ENCODE measurements at regions not wholly inside any gene's neighbourhood (a gene's known extent, or its start where the extent isn't known, plus 50 kb on each side); places are given as distances from the start of the nearest gene placed in this dataset.

GRCh38 chr14:38737686-38738407 is 365.2 kb downstream of the SEC23A start:
- Histone ChIP-seq H2AFZ (ENCODE audit: low read length) (no peak overlapping the region), H3K4ac (replicated peaks; ENCODE audit: insufficient read length, low read depth, low read length) (no peak overlapping the region), H3K4me3 (ENCODE audit: extremely low read depth in 1 of 4, insufficient read depth in 2 of 4, low read depth in 3 of 4, low read length in 4 of 4) (no peak overlapping the region), H3K56ac (replicated peaks; ENCODE audit: insufficient read length, low read depth, low read length) (no peak overlapping the region), H2BK5ac (ENCODE audit: low read depth, low read length) (no peak overlapping the region), H3K23ac (ENCODE audit: insufficient read length) (no peak overlapping the region), H3K4me2 (ENCODE audit: insufficient read depth in 1 of 2, low read depth in 2 of 2, low read length in 2 of 2) (no peak overlapping the region), H2AK5ac (ENCODE audit: low read depth, low read length) (no peak overlapping the region), H4K5ac (ENCODE audit: insufficient read length, low read depth, low read length) (no peak overlapping the region), H4K20me1 (replicated peaks in 1 of 2; ENCODE audit: control insufficient read depth in 1 of 2, insufficient read depth in 2 of 2, low read length in 2 of 2) (no peaks in the 10 kb centered on the region), H3K18ac (ENCODE audit: extremely low read depth, low read length) (no peak overlapping the region), H3K9ac (replicated peaks in 1 of 4; ENCODE audit: extremely low read depth in 1 of 4, low read depth in 3 of 4, low read length in 3 of 4) (no peak overlapping the region), H3K36me3 (ENCODE audit: control insufficient read depth in 2 of 4, insufficient read depth in 4 of 4, low read length in 3 of 4) (no peaks in the 10 kb centered on the region), H3K27me3 (replicated peaks in 1 of 4; ENCODE audit: control insufficient read depth in 3 of 4, extremely low read depth in 1 of 4, insufficient read depth in 3 of 4, low read length in 3 of 4) (no peaks in the 10 kb centered on the region), H3K79me1 (ENCODE audit: low read depth, low read length) (no peaks in the 10 kb centered on the region), H4K8ac (ENCODE audit: extremely low read depth, insufficient read depth, low read length) (no peak overlapping the region), H2BK12ac (ENCODE audit: low read depth, low read length) (no peak overlapping the region), H3K27ac (ENCODE audit: low read depth, low read length) (no peak overlapping the region), H3K14ac (ENCODE audit: insufficient read length) (no peak overlapping the region), H2BK120ac (replicated peaks; ENCODE audit: low read depth, low read length) (no peak overlapping the region), H3K23me2 (ENCODE audit: low read depth, low read length) (no peaks in the 10 kb centered on the region), H3K79me2 (ENCODE audit: control insufficient read depth in 1 of 2, insufficient read depth in 2 of 2, low read length in 2 of 2) (no peaks in the 10 kb centered on the region), H3K4me1 (replicated peaks in 1 of 4; ENCODE audit: control insufficient read depth in 3 of 4, insufficient read depth in 4 of 4, low read length in 3 of 4) (no peaks in the 10 kb centered on the region), H2BK20ac (ENCODE audit: low read length) (no peak overlapping the region), H4K91ac (replicated peaks; ENCODE audit: insufficient read length, low read length) (no peak overlapping the region), H3K9me3 (ENCODE audit: insufficient read depth in 2 of 2, low read depth in 1 of 2, low read length in 1 of 2) (peaks cover 0 to 4% of the 10 kb centered on the region in 2 experiments; a peak in 1 of 4 replicates), H2BK15ac (ENCODE audit: low read length) (no peak overlapping the region)
- ChIA-PET CTCF (ENCODE audit: partially characterized antibody) (interaction anchor here (0.7 to 2.4 kb wide), 3 partner anchors 7 to 278 kb away, joined by 3 to 7 read pairs (median 3); no protein-coding TSS in a partner anchor), POLR2A (ENCODE audit: partially characterized antibody) (no interaction called here)
- WGBS, 2 experiments (ENCODE audit: extremely low coverage in 1 of 2, insufficient coverage in 1 of 2, insufficient read length in 1 of 2, insufficient replicate concordance in 2 of 2, low coverage in 1 of 2, low lambda C conversion rate in 2 of 2, missing lambda C conversion rate in 1 of 2), result 84% methylated on average over 12 of the region's 12 CpGs; no CpG with 5 or more reads in 1 of the 2 experiments
- no peak for DNase-seq (ENCODE audit: low read depth in 1 of 2, low spot score in 2 of 2)
- no peak for FAIRE-seq
- TF ChIP-seq CTCF (IDR thresholded peaks at IDR 0.05; ENCODE audit: control extremely low read depth in 1 of 3, insufficient read depth in 1 of 3, low read depth in 1 of 3, low read length in 3 of 3), result peak in 1 of 3 experiments; percentile 3; a peak in 1 of 4 replicates
- TF ChIP-seq RXRA (IDR thresholded peaks at IDR 0.05; ENCODE audit: insufficient read depth, low read depth, low read length), result no peak
- no peak for TF ChIP-seq GABPA (IDR thresholded peaks at IDR 0.05; ENCODE audit: borderline replicate concordance, insufficient read depth, low read length)

Data from H1 (cell line).